ENCODE measurements at regions not wholly inside any gene's neighbourhood (a gene's known extent, or its start where the extent isn't known, plus 50 kb on each side); places are given as distances from the start of the nearest gene placed in this dataset.
"Not testable (repeated sequence)": the region's sequence is repeated elsewhere in the genome, so short reads cannot be mapped to it uniquely, and the experiment has no call there.

DNA sequence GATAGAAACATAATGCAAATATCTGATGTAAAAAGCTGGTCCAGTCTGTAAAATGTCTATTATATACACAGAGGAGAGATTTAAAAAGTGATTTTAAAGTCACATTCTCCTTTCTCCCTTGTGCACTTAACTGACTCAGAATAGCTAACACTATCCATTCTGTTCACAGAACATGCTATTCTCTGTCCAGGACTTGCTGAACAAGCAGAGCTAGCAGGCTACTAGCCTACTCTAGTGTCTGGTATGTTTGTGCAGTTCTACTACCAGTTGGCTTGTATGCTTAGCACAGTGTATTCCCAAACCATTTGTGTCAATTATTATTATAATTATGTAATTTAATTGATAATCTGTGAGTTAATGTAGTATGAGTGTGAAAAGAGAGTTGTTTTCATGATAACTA, 161.7 kb upstream of the NUDT12 start:
- DNase-seq, result no peak

DNA sequence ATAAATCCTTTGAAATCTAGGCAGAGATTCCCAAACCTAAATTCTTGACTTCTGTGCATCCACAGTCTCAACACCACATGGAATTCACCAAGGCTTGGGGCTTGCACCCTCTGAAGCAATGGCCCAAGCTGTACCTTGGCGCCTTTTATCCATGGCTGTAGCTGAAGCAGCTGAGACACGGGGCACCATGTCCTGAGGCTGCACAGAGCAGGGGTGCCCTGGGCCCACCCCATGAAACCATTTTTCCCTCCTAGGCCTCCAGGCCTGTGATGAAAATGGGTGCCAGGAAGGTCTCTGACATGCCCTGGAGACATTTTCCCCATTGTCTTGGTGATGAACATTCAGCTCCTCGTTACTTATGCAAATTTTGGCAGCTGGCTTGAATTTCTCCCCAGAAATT, 158.6 kb upstream of the NUDT12 start:
- DNase-seq, result no peak

DNA sequence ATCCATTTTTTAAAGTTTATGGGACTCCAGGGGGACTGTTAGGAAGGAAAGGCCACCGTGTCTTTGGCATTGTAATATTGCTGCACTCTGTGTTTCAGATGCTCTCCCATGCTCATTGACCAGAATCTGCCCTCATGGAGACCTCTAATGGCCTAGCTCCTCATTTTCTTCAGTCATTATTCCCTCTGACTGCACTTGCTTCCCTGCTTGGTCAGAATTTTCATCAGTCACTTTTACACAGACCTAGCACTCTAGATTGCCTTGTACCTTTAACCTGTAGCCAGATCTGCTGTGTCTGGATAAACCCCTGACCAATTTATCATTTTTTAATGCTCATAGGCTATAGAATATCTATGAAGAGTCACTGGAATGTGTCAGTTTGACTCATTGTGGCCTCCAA, 155.5 kb upstream of the NUDT12 start:
- DNase-seq, result no peak

DNA sequence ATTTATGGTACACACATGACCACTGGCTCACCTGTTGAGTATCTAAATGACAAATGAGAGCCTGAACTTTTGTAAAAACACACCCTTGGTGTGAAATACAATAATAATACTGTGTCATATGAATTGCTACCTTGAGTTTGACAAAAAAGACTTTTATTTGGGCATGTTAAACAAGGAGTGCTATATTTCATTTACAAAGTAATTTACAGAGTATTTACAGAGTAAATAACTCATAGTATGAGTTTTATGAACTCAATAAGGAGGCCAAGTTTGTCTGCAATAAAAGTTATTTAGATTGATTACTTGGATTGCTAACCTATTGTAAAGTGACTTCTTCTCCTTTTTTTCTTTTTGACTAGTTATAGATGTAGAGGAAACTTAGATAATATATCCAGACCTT, 146.0 kb upstream of the NUDT12 start:
- no peak for DNase-seq

DNA sequence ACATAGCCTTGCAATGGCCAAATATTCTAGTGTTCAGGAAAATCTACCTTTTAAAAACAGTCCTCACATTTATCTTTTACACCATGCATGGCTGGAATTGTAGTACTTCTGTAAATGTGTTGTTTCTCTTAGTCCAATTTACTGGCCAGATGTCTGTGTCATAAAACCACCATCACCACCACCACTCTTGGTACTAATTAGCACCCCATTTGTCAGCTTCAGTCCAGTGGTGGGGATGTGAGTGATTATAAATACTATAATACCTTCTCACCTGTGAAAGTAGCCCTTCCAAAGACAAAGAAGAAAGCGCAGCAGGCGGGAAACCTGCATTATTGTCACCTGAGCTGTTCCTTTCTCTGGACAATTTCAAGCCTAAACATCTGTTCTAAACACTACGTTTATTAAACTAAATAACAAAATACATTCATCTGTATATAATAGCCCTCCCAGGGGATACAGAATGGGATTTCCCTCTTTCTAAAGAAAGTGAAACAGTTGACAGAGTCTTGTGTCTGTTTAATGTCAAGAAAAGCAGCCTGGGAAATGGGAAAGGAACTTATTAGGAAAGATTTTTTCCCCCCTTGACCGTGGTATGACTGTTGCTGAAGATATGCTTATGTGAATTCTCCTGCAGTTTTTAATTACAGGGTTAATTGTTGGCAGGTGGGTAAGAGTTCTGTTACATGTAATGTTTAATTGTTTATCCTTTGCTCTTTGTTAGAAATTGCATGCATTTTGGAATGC, 144.5 kb upstream of the NUDT12 start:
- no peak for DNase-seq

DNA sequence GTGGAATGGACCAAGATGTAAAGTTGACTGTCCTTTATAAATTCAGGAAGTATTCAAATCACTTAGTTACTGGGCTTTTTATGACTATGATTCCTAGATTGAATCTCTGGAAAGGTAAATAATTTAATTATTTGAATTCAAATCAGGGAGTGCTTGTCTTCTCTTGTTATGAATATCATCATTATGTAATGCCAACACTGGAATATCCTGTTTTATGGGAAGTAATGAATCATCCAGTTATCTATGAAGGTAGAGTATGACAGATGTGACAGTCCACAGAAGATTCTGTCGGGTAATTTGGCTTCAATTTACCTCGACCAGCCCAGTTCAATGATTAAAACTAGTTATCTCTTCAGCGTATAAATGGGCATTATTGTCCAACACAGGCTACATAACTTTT, 141.0 kb upstream of the NUDT12 start:
- DNase-seq, result no peak

DNA sequence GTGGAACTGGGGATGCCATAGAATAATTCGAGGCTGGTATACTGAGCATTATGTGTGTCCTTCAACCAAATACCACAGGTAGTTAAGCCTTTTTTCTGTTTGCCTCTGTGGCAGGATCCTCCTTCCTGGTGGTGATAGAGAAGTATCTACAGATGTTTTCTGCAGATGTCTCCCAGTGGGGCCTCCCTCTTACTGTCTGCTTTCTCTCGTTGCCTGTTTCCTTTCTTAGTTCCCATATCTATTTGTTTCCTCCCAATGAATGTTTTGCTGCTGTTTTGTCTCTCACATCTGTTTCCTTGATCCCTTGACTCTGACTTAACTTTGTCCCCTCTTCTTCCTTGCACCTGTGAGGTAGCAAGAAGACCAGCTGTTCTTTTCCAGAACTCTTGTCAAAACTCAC, 130.9 kb upstream of the NUDT12 start:
- DNase-seq, result no peak

DNA sequence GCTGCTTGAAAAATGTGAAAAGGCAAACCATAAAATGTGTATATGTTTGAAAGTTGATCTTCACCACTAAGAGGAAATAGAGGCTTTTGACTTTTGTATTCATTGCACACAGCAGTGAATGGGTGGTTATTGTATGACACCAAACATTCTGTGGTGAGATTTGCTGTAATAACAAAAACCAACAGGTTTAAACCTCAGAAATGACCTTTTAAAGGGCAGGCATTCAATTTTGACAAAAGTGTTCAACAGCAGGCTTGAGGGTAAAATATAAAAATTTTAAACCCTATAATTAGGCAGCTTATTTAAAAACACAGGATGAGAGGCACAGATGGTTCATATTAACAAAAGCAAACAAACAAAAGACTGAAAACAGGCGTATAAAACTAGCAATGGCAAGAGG, 128.1 kb upstream of the NUDT12 start:
- DNase-seq, result no peak

DNA sequence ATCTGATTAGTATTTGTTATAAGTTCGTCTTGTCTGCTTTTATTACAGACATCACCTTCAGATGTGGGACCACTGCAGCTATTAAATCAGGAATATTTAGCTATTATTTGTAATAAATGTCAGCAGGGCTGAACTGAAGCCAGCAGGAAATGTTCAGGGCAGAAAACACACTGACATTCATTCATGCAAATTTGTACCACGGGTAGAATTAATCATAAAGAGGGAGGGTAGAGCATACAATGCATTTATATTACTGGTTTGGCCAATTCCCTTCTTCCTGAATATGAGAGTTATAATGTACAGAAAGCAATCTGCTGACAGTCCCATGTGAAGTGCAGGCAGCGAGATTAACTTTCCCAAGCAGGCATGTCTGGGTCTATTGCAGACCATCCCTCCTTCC, 117.3 kb upstream of the NUDT12 start:
- no peak for DNase-seq

DNA sequence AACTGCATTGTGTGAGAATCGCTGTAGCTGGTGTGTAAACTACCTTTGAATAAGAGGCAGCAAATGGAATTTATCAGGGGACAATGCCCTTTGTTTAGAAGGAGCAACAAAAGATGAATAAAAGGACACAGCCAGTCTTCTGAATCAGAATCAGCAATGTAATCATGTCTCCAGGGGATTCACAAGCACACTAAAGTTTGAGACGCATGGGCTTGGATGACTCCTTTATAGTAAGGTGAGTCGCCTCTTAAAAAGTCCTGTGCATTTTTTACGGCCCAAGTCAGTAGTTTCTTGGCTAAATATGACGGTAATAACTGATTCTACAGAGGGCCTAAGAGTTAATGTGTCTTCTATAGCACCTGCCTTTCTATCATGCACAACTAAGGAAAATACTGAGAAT, 113.6 kb upstream of the NUDT12 start:
- not testable (repeated sequence) for DNase-seq

DNA sequence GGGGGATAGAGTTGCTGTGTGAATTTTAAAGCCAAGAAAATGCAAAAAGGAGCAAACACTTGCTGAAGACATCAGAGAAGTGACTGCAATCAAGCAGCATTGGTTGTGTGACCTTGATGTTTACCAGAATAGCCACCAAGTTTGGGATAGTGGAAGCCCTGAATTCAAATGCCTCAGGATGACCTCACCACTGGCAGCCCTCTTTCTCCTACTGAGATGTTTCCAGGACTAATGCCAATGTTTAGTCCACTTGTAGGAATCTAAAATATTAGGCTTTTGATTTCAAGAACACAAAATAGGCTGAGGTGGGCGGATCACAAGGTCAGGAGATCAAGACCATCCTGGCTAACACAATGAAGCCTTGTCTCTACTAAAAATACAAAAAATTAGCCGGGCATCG, 112.2 kb upstream of the NUDT12 start:
- DNase-seq, result no peak

DNA sequence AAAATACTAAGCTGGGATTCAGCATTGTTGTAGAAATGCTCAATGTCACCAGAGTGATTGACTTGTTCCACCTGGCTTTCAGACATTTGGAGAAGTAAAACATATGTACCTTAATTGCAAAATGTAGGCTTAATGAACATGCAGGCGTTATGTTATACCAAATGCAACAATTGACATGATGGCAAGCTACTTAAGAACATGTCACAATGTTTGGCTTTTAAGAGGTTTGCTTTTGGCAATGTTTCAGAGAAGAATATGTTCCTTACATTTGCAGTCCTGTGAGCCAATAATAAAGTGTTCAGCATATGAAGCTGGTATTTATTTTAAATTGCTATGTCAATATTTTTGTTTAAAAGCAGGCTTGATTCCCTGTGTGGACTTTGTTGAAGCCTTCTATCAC, 111.7 kb upstream of the NUDT12 start:
- DNase-seq, result no peak

DNA sequence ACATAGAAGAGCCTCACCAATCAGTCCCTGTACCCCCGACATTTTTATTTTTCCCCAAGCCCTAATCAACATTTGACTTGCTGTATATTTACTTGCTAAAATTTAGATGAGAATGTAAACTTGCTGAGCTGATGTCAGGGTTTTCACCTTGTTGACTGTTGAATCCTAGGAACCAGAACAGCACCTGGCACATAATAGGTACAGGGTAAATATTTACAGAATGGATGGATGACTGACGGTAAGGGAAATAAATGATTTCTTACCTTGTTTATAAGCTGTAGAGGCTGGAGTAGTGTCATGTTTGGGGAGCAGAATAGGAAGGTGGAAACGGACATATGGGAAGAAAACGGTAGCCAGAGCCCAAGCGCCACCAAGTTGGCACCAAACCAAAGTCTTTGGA, 107.0 kb upstream of the NUDT12 start:
- DNase-seq, result no peak

DNA sequence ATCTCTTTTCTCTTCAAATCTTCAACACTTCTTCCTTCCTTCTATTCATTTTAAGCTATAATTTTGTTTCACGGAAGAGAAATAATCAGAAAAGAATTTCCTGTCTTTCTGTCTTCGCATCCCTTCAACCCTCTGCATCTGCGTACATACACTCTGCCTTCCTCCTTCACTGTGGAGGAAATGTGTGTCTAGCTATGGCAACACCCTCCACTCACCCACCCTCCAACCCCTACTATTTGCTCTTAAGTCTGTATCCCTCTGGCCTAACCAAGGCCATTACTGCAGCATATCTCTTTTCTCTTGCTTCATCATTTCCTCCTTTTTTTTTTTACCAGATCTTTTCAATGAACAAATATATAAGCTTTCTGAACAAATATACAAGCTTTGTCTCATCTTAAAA, 105.7 kb upstream of the NUDT12 start:
- DNase-seq, result no peak

DNA sequence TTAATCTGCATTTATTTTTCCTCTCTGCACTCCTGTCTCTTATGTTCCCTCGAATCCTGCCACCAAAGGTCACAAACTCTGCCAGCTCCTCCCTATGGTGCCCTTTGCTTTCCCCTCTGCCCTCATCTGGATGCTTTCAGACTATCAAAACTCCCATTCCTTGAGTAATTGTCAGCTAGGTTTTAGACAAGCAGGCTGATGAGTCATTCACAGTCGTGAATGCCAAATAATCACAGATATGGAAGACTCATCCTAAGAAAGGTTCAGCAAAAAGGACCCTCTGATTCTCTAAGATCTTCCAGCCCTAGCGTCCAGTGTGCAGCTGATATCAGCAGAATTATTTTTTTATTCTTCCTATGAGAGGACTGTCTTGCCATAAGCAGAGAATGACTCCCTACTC, 104.5 kb upstream of the NUDT12 start:
- no peak for DNase-seq

DNA sequence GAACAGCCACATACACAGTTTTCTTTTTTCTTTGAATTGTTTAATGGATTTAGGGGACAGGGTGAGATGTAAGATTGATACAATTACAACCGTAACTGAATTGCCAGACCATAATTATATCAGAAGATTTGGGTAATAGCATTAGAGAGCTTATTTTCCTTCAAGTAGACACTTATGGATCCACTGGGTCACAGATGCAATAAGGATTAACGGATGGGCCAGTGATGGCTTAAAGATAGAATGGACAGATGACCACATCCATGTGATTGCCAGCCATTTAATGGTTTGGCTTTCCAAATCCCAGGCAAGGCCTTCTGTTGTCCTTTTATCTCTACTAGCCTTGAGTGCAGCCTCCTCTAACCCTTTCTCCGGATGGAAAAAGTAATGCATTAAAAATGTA, 94.7 kb upstream of the NUDT12 start:
- no peak for DNase-seq

DNA sequence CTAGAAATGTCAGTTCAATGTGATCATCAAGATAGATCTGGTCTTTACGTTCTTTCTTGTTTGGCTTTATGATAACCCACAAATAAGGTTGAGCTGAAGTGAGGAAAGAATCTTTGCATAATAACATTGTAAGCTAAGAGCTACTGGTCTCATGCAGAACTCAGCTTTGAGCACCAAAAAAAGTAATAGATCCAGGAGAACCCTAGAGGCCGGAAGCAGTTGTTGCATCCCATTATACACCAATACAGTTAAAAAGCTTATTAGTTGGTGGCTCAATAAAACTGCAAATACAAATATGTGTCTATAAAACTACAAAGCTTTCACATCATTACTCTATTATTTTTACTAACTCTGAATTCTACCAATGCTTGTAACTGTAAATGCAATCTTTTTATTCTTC, 85.5 kb upstream of the NUDT12 start:
- DNase-seq, result no peak

DNA sequence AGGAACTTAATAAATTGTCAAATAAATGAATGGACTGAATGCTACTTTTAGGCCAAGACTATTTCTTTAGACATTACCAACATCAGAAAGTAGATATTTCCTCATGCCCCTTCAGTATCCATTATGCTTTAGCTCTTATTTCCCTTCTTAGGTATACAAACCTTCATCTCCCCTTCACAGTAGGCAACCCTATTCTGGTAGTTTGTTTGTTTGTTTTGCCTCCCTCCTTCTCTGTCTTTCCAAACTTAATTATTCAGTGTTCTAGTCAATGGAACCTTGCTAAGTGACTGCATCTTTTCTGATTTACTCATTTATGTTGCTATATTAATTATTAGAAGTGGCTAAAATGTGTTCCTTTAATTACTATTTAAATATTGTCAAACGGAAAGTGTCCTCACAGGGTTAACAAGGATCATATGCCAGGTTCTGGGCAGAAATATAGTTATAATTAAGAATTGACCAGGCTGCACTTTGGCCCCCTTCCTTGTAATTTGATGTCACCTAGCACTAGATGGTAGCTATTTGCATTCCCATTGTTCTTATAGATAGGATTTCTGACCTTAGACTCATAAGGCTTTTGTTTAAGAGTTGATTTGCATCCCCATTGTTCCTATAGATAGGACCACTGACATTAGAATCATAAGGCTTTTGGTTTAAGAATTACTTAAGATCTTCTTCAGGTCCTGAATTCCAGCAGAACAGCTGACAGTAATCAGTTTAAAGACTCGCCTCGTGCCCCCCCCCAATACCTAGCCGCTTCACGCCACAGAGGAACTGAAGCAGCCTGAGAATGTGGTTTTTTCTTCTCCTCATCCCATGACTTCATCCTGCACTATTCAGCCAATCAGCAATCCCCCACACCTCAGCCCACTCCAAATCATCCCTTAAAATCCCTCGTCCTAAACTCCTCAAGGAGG, 84.4 kb upstream of the NUDT12 start:
- DNase-seq, result no peak

DNA sequence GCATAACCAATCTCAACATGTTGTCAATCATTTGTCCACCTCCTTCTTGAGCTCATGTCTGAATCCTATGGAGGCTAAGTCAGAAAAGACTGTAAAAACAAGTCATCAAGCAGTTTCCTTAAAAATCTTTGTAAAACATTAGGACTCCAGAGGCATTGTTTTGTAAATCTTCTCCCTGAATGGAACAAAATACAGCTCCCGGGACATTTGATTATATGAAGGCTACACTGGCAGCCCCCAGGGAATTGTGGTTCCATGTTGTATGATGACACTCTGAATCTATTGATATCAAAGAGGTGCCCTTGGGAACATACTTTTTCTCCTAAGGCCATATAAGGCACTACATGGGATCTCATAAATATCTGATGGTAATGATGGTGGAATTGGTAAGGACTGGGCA, 83.2 kb upstream of the NUDT12 start:
- DNase-seq, result no peak

DNA sequence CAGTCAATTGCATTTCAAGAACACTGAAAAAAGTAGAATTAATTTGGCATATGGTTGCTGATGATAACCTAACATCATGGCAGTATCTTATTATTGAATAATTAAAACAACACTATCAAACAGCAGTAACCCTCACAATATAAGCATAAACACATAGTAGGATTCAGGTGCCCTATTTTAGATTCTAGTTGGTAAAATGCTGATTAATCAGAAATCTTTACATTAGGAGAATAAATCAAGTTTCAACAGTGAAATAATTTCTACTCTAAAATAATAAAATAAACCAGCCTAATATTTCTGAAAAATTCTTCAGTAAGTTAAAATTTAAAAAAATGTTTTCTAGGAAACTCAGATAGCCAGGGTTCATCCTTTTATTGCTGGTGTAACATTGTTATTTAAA, 76.4 kb upstream of the NUDT12 start:
- DNase-seq, result no peak

DNA sequence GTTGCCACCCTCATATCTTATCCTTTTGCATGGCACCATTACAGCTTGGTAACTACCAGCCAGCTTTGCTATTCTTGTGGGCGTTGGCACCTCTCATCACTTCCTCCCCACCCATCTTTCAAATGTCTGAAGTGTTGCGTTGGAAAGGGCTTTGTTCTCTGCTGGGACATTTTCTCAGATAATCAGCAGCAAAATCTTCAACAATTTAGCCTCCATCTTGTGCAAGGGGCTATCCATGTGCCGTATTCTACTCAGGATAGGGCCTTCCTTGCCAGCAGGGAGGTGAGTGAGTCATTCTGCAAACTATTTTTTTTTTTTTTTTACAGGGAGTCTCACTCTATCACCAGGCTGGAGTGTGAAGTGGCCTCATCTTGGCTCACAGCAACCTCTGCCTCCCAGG, 62.1 kb upstream of the NUDT12 start:
- DNase-seq, result no peak

DNA sequence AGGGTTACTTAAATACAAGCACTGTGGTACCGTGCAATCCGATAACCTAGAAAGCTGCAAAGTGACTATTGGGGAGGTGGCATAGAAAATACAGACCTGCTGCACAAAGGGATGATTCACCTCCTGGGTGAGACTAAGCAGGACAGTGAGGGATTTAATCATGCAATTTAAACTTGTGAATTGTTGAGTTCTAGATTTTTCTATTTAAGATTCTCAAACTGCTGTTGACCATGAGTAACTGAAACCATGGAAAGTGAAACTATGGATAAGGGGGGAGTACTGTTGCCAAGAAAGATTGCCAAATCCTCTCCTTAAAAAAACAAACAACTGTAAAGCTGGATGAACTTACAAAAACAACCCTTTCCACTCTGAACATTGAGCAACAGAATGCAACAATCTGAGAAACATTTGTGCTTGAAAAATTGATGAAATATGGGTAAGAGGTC, 61.5 kb upstream of the NUDT12 start:
- no peak for DNase-seq

DNA sequence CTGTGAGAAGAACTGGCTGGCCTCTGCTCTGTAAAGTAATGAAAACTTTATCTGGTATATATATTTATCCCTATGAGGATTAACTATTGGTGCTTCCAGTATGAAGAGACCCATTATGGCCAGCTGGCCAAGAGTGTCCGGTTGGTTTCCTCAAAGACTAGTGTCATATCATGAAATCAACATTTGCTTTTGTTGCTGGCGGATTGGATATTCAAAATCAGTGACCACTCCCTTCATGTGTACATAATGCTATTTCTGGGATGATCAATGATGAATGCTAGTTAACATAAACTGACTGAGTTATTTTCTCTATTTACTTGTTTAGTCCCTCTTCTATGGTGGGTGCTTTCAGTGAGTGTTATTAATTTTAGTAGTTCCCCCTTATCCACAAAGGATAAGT, 60.8 kb upstream of the NUDT12 start:
- DNase-seq, result no peak

DNA sequence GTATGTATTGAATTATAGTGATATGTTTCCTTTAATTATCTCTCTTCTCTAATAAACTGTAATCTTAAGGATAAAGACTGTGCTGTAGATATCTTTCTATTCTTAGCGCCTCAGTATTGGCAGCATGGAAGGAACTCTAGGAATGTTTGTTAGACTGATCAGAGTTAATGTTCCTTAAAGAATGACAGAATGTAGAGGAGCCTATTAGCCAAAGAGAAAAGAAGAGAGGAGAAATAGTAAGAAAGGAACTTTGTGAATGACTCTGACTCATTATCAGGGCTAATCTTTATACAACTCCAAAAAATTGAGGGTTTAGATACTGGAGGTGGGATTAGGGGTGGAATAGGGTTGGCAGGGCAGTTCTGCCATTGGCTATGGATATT, 59.0 kb upstream of the NUDT12 start:
- no peak for DNase-seq

Measured in 8988T (cell line).